Activated effector memory CD4-positive, alpha-beta T cell treated with Interleukin-2 at 50 U/mL for 16 hours (primary cell): ENCODE measurements at regions not wholly inside any gene's neighbourhood (a gene's known extent, or its start where the extent isn't known, plus 50 kb on each side); places are given as distances from the start of the nearest gene placed in this dataset.
"Not testable (repeated sequence)": the region's sequence is repeated elsewhere in the genome, so short reads cannot be mapped to it uniquely, and the experiment has no call there.

Source experiments
- DNase-seq: peaks from one replicate; pipeline ENCODE4 v3.0.0-alpha.2; 2020

DNA sequence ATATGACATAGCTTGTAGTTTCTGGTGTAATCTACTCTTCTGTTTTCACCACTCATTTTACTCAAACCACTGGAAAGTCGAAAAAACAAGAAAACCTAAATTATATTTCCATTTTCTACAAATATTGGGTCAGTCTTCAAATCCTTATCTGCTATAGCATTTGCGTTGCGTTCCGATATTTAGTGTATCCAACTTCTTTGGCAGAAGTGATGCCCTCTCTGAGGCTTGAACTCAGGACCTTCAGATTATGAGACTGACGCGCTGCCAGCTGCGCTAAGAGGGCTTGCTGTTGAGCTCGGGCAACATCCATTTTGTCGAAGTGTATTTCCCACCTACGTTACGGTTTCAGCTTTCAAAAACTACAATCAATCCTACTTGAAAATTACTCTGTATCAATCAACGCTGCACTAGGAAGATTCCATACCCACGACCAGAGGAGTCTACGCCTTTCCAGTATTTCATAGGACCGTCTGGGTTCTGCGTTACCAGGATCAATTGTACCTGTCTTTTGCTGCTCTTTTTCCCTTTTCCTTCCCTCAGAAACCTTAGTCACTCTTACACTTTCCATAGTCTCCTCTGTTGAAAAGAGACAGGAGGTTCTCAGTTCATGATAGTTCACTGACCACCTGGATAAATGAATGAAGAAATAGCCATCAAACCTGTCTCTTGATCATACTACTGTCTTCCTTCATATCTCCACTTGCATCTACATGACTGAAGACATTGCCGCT, 140.5 kb upstream of the ZNF322 start:
- not testable (repeated sequence) for DNase-seq

GRCh38 chr6:26803762-26804161, 144.2 kb upstream of the ZNF322 start:
- not testable (repeated sequence) for DNase-seq

GRCh38 chr6:26811486-26812116, 152.1 kb upstream of the ZNF322 start:
- DNase-seq, result not testable (repeated sequence)

DNA sequence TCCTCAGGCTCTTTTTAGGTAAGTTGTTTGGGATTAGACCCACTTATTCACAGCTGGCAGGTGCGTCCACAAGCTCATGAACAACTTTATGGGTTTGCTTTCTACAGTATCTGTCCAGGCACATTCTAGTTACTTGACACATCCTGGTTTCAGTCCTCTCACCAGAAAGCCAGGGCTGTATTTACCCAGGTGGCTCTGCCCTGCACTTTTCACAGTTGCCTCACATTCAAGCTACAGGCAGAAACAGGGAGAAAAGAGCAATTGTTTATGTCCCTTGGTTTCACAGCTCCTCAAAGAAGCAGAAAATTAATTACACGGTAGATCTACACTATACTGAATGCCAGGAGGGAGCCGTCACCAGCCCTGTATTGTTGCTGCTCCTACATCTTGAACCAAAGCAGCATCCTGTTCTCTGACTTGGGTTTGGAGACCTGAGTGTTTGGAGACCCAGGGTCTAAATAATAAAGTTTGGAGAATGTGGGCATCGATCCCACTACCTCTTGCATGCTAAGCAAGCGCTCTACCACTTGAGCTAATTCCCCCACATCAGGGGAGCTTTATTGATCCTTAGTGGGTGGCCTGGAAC, 159.2 kb upstream of the ZNF322 start:
- not testable (repeated sequence) for DNase-seq

- not testable (repeated sequence) for DNase-seq
Observed at GRCh38 chr6:26827965-26828364, 168.4 kb upstream of the ZNF322 start.

DNA sequence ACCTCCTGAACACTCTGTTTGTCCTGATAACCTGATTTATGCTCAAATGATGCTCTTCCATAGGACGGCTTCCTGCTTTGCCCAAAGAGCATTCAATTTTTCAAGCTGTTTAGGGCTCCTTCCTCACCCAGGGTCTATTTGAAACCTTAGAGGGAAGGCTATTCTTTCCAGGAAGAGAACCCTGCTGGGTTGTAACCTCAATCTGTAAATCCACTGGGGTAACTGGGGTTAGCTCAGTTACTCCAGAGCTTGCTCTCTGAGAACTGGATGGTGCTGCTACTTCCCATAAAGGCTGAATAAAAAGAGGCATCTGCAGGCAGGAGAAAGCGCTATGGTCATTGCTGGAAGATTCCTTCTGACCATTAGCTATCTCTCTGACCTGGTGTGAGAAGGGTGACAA, 169.9 kb upstream of the ZNF322 start:
- DNase-seq, result not testable (repeated sequence)

GRCh38 chr6:26830992-26831391, 171.4 kb upstream of the ZNF322 start:
- not testable (repeated sequence) for DNase-seq

DNA sequence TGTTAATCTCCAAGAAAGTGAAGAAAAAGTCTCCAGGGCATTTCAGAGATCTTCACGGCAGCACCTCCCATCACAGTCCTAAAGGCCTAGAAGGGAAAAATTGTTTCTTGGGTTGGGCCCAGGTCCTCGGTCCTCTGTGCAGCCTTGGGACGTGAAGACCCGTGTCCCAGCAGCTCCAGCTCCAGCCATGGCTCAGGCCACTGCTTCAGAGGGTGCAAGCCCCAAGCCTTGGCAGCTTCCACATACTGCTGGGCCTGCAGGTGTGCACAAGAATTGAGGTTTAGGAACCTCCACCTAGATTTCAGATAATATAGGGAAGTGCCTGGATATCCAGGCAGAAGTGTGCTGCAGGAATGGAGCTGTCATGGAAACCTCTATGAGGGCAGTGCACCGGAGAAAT, 176.2 kb upstream of the ZNF322 start:
- not testable (repeated sequence) for DNase-seq

- not testable (repeated sequence) for DNase-seq
Observed at GRCh38 chr6:26836657-26837056, 177.1 kb upstream of the ZNF322 start.

DNA sequence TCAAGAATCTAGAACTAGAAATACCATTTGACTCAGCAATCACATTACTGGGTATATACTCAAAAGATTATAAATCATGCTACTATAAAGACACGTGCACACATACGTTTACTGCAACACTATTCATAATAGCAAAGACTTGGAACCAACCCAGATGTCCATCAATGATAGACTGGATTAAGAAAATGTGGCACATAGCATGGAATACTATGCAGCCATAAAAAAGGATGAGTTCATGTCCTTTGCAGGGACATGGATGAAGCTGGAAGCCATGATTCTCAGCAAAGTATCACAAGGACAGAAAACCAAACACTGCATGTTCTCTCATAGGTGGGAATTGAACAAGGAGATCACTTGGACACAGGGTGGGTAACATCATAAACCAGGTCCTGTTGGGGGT, 185.3 kb upstream of the ZNF322 start:
- not testable (repeated sequence) for DNase-seq

DNA sequence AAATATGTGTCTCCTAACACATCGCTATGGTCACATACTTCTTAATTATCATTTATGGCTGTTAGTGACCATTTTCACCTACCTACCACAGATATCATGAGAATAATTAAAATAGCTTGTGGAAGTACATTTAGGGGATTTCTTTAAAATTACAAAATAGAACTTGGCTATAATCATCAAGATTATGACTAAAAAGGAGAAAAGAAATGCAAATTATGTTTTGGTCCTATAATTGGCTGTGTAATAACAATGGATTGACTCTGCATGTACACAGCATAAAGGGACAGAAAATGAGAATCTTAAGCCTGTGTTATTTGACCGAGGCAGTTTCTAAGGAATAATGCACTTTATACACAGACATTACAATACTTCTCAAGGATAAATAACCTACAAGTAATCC, 197.7 kb upstream of the ZNF322 start:
- DNase-seq, result not testable (repeated sequence)

DNA sequence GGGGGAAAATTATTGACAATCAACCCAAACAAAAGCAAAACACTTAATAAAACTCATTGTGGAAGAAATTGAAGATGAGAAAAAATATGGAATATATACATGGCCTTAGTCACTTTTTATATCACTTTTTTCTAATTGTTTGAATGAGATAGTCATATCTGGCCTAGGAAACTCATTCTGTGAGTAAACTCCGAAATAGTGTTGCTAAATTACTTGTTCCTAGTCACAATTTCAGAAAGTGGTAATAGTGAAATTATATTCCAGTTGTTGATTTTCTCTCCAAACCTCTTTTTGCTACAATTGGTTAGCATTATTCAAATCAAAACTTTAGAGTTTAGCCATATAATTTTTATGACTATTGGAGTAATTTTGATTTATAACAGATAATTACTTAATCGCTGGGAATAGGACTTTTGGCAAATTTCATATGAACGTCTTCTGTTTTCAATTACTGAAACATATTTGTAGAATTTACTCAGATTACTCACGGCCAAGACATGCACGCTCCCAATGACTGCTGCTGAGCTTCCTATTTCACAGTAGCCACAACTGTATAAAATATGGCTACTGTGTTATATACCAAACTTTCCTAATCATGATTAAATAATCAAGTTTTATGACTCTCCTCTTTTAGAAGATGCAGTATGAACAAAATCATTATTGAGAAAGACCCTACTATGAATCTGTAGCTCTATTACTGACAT, 199.7 kb upstream of the ZNF322 start:
- DNase-seq, result not testable (repeated sequence)

- not testable (repeated sequence) for DNase-seq
Observed at GRCh38 chr6:26859771-26860163, 200.2 kb upstream of the ZNF322 start.

DNA sequence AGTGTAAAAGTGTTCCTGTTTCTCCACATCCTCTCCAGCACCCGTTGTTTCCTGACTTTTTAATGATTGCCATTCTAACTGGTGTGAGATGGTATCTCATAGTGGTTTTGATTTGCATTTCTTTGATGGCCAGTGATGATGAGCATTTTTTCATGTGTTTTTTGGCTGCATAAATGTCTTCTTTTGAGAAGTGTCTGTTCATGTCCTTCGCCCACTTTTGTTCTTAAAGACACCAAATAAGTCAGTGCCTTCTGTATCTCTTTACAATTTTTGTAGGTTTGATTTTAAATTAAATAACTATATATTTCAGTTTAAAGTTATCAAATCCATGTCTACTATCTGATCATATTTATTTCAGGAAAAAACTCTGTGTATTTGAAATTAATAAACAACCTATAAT, 202.4 kb upstream of the ZNF322 start:
- DNase-seq, result not testable (repeated sequence)

DNA sequence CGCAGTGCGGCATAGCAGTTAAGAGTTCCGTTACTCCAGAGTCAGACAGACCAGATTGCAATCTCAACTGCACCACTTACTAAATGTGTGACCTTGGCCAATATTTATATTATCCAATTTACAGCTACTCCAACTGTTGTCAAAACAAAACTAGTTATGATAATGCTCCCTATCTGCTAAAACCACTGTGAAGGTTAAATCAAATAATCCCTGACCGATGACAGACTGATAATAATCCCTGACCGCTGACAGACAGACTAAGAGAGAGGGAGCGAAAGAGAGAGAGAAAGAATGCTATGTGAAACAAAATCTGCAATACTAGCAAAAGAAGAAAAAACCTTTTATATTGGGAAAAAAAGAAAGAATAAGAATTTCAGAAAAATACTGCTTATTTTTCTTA, 204.1 kb upstream of the ZNF322 start:
- DNase-seq, result not testable (repeated sequence)

- DNase-seq, result not testable (repeated sequence)
Observed at GRCh38 chr6:26898785-26899184, 239.2 kb upstream of the ZNF322 start.

GRCh38 chr6:26924206-26924605, 264.7 kb upstream of the ZNF322 start:
- DNase-seq, result not testable (repeated sequence)

DNA sequence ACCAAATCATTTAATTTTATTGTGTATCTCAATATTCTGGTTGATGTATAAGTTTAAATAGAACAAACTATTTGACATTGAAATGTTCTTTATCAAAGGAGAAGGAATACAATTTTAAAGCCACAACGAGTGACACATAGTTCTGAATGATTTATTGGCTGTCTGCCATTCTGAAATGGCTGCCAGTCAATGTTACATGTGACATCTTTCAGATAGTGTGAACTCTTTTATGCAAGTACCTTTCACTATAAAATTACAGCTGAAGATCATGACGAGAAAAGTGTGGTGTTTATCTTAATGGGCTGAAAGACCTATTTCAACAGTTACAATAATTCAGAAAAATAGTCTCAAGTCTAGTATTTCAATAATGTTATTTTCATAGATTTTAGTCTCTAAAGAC, 268.6 kb upstream of the ZNF322 start:
- DNase-seq, result not testable (repeated sequence)

DNA sequence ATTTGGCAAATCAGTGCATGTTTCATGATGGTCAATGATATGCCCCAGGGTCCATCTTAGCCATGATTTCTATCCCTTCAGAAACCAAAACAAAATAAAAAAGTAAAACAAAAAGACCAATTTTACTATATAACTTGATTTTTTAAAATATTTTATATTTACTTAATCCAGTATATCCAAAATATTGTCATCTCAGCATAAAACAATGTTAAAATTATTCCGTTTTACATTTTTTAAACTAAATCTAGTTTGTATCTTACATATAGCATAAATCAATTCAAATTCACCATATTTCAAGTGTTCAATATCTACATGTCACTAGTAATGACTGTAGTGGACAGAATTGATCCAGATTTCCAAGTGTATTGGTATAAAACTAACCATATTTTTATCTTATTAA, 277.7 kb upstream of the ZNF322 start:
- not testable (repeated sequence) for DNase-seq

DNA sequence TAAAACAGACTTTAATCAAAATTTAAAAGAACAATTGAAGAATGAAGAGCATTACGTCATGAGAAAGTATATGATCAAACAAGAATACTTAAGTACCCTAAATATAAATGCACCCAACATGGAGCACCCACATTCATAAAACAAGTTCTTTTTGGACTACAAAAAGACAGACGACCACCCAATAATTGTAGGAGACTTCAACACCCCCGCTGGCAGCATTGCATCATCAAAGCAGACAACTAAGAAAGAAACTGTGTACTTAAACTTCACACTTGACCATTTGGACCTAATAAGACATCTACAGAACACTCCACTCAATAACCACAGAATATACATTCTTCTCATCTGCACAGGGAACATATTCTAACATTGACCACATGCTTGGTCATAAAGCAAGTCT, 291.7 kb upstream of the ZNF322 start:
- not testable (repeated sequence) for DNase-seq

- DNase-seq, result not testable (repeated sequence)
Observed at GRCh38 chr6:26956078-26956600, 291.4 kb upstream of the PRSS16 start.

DNA sequence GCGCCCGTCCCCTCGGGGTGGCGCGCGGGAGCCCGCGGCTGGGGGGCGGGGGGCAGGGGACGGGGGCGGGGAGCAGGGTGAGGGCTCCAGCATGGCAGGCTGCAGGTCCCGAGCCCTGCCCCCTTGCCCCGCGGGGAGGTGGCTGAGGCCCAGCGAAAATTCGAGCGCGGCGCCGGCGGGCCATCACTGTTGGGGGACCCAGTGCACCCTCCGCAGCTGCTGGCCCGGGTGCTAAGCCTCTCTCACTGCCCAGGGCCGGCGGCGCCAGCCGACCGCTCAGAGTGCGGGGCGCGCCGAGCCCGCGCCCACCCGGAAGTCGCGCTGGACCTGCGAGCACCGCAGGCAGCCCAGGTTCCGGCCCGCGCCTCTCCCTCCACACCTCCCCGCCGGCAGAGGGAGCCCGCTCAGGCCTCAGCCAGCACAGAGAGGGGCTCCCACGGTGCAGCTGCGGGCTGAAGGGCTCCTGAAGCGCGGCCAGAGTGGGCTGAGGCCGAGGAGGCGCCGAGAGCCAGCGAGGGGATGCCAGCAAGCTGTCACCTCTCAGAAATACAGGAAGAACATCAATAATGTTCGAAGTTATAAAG, 290.8 kb upstream of the PRSS16 start:
- DNase-seq, result peak; percentile 74
